ENCODE measurements at regions not wholly inside any gene's neighbourhood (a gene's known extent, or its start where the extent isn't known, plus 50 kb on each side); places are given as distances from the start of the nearest gene placed in this dataset.

GRCh38 chr3:72633121-72633520 is 215.1 kb downstream of the SHQ1 start:
- TF ChIP-seq RFX5 (IDR thresholded peaks at IDR 0.05; ENCODE audit: low read length), result no peak
- no peak for TF ChIP-seq CTCF (IDR thresholded peaks at IDR 0.05)
- TF ChIP-seq CHD2 (IDR thresholded peaks at IDR 0.05; ENCODE audit: low read length, partially characterized antibody), result no peak
- no peak for TF ChIP-seq MAX (IDR thresholded peaks at IDR 0.05; ENCODE audit: low read depth)
- no peak for TF ChIP-seq EP300 (IDR thresholded peaks at IDR 0.05; ENCODE audit: borderline replicate concordance in 1 of 2, low read depth in 1 of 2, low read length in 1 of 2)
- TF ChIP-seq POLR2AphosphoS5 (IDR thresholded peaks at IDR 0.05; ENCODE audit: low read depth, low read length), result no peak
- no peak for TF ChIP-seq RXRA (IDR thresholded peaks at IDR 0.05; ENCODE audit: borderline replicate concordance, low read depth)
- no peak for TF ChIP-seq TEAD4 (IDR thresholded peaks at IDR 0.05; ENCODE audit: borderline replicate concordance, insufficient read depth)
- TF ChIP-seq TCF12 (IDR thresholded peaks at IDR 0.05), result no peak
- no peak for TF ChIP-seq JUND (IDR thresholded peaks at IDR 0.05)
- no peak for TF ChIP-seq RCOR1 (IDR thresholded peaks at IDR 0.05; ENCODE audit: low read length)
- no peak for TF ChIP-seq USF2 (IDR thresholded peaks at IDR 0.05; ENCODE audit: borderline replicate concordance, low read depth, low read length)
